OCI-LY7 (cell line): ENCODE measurements at regions not wholly inside any gene's neighbourhood (a gene's known extent, or its start where the extent isn't known, plus 50 kb on each side); places are given as distances from the start of the nearest gene placed in this dataset.

ENCODE experiments used
- CTCF ChIP-seq: fragments of 200-600 bp; sonication (generic); conservative IDR thresholded peaks from 2 replicates; pipeline ENCODE4 v1.5.1; 2014; ENCODE audit warnings: mild to moderate bottlenecking, antibody characterized with exemption, low read length, moderate library complexity, mixed read lengths
- EZH2phosphoT487 ChIP-seq: fragments of 200-600 bp; sonication (generic); IDR thresholded peaks from 2 replicates; pipeline ENCODE4 v1.6.1; 2018; ENCODE audit warnings: low read depth, borderline replicate concordance, mild to moderate bottlenecking, mixed run types, antibody characterized with exemption, low read length, moderate library complexity, mixed read lengths

DNA sequence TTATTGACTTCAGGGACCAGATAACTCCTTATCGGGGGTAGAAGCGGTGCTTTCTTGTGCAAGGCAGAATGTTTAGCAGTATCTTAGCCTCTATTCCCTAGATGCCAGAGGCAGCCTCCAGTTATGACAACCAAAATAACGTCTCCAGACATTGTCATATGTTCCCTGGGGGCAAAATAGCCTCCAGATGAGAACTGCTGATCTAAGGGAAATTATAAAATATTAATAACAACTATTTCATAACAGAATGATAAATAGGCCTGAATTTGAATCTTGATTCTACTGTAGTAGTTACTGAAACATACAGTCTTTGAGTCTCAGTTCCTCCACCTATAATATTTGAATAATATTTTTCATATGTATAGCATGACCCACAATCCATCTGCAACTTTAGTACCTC, 1431.3 kb downstream of the ZPLD1 start:
- no peak for TF ChIP-seq CTCF
- no peak for TF ChIP-seq EZH2phosphoT487
